HCT116 (cell line): ENCODE measurements at regions not wholly inside any gene's neighbourhood (a gene's known extent, or its start where the extent isn't known, plus 50 kb on each side); places are given as distances from the start of the nearest gene placed in this dataset.

Experiments used
- ATAC-seq: fragments of 200-7000 bp; cut with Tn5 transposase; 2 replicates; pipeline ENCODE4 v1.9.1; 2020; ENCODE audit warnings: mild to moderate bottlenecking, moderate library complexity
- BruUV-seq: library from RNA; stranded (reverse); fragments of 400-500 nt; replicated peaks from 2 replicates; lab custom pipeline; 2021; lab: Mats Ljungman, UMichigan
- CTCF ChIA-PET: fragments of 300-600 bp; sonication (Branson Sonifier 250); formaldehyde crosslinking; loops from one replicate; lab custom pipeline; 2021; ENCODE audit warnings: antibody characterized with exemption; lab: Charles Lee
- POLR2A ChIA-PET: fragments of 300-600, 350-600 bp; sonication (Branson Sonifier 250); formaldehyde crosslinking; loops from one replicate; lab custom pipeline; 2021; ENCODE audit warnings: antibody characterized with exemption; lab: Charles Lee
- RAD21 ChIA-PET, 2 experiments: fragments of 300-600 bp; sonication (Branson Sonifier 250); formaldehyde crosslinking; loops; one replicate each; lab custom pipeline; 2023; ENCODE audit warnings: low total read pairs in 2 of 2; ENCODE audit not compliant: uncharacterized antibody in 2 of 2, unreplicated experiment in 2 of 2, low non-redundant PET in 1 of 2; lab: Charles Lee
- DNase-seq: peaks from one replicate; pipeline ENCODE4 v3.0.0-alpha.2; 2010; ENCODE audit warnings: low read depth, low spot score
- H2AFZ ChIP-seq: fragments of 200-600 bp; shearing (Covaris generic), sonication (generic); 2 replicates; pipeline ENCODE4 v1.6.1; 2017; ENCODE audit warnings: low read depth, mixed run types, mixed read lengths, antibody characterized with exemption, low read length; ENCODE audit not compliant: poor library complexity, severe bottlenecking
- H3K27ac ChIP-seq: 2 replicates; pipeline ENCODE4 v1.5.1; 2012; ENCODE audit warnings: low read depth, low read length
- H3K27me3 ChIP-seq: fragments of 200-600 bp; sonication (generic); 2 replicates; pipeline ENCODE4 v1.6.1; 2016; ENCODE audit warnings: mixed run types, low read length, mixed read lengths; ENCODE audit not compliant: insufficient read depth
- H3K36me3 ChIP-seq, 2 experiments: fragments of 200-500 bp in 1 of 2; fragments of 200-600 bp in 1 of 2; sonication (Bioruptor generic) in 1 of 2; sonication (generic) in 1 of 2; 2 replicates each; pipeline versions ENCODE4 v1.5.1 to v1.6.1; 2014 to 2016; ENCODE audit warnings: low read length in 2 of 2, inconsistent platforms in 1 of 2, mixed read lengths in 1 of 2, mixed run types in 1 of 2; ENCODE audit not compliant: insufficient read depth in 2 of 2, control insufficient read depth in 1 of 2
- H3K4me1 ChIP-seq, 2 experiments: fragments of 200-600 bp in 1 of 2; sonication (generic) in 1 of 2; 2 replicates each; pipeline versions ENCODE4 v1.5.1 to v1.6.1; 2012 to 2017; ENCODE audit warnings: low read length in 2 of 2, inconsistent platforms in 1 of 2, mild to moderate bottlenecking in 1 of 2, mixed read lengths in 1 of 2, mixed run types in 1 of 2, moderate library complexity in 1 of 2; ENCODE audit not compliant: insufficient read depth in 2 of 2, control insufficient read depth in 1 of 2
- H3K4me2 ChIP-seq: fragments of 200-600 bp; sonication (generic); 2 replicates; pipeline ENCODE4 v1.6.1; 2017; ENCODE audit warnings: mixed run types, low read length, mixed read lengths
- H3K4me3 ChIP-seq, 2 experiments: fragments of 200-600 bp in 1 of 2; sonication (generic) in 1 of 2; replicated peaks in 1 of 2; 2 replicates each; pipeline ENCODE4 v1.5.1; 2011 to 2016; ENCODE audit warnings: low read length in 2 of 2, control low read depth in 1 of 2, low read depth in 1 of 2, mild to moderate bottlenecking in 1 of 2, mixed read lengths in 1 of 2, mixed run types in 1 of 2
- H3K79me2 ChIP-seq: fragments of 200-600 bp; sonication (generic); 2 replicates; pipeline ENCODE4 v1.6.1; 2017; ENCODE audit warnings: mild to moderate bottlenecking, mixed run types, low read length, moderate library complexity, mixed read lengths; ENCODE audit not compliant: insufficient read depth
- H3K9ac ChIP-seq: fragments of 200-600 bp; sonication (generic); 2 replicates; pipeline ENCODE4 v1.6.1; 2016; ENCODE audit warnings: low read length, mixed read lengths
- H3K9me2 ChIP-seq: fragments of 200-600 bp; sonication (generic), shearing (Covaris generic); 2 replicates; pipeline ENCODE4 v1.6.1; 2017; ENCODE audit warnings: mixed run types, mild to moderate bottlenecking, moderate library complexity; ENCODE audit not compliant: insufficient read depth
- H3K9me3 ChIP-seq, 2 experiments: fragments of 200-500 bp in 1 of 2; fragments of 200-600 bp in 1 of 2; sonication (Bioruptor generic) in 1 of 2; sonication (generic) in 1 of 2; 2 replicates each; pipeline ENCODE4 v1.6.1; 2014 to 2017; ENCODE audit warnings: low read length in 2 of 2, mixed read lengths in 2 of 2, inconsistent platforms in 1 of 2, low read depth in 1 of 2, mild to moderate bottlenecking in 1 of 2, mixed run types in 1 of 2, moderate library complexity in 1 of 2; ENCODE audit not compliant: control insufficient read depth in 1 of 2, insufficient read depth in 1 of 2
- H4K20me1 ChIP-seq: fragments of 200-600 bp; sonication (generic), shearing (Covaris generic); 2 replicates; pipeline ENCODE4 v1.6.1; 2017; ENCODE audit warnings: mixed run types, mild to moderate bottlenecking, moderate library complexity; ENCODE audit not compliant: insufficient read depth
- CBX3 ChIP-seq: IDR thresholded peaks from 2 replicates; pipeline ENCODE4 v1.6.1; 2012; ENCODE audit warnings: low read depth
- CEBPB ChIP-seq: IDR thresholded peaks from 2 replicates; pipeline ENCODE4 v1.6.1; 2012; ENCODE audit warnings: low read depth
- EZH2 ChIP-seq: fragments of 200-600 bp; sonication (generic); IDR thresholded peaks from 2 replicates; pipeline ENCODE4 v1.6.1; 2017; ENCODE audit warnings: antibody characterized with exemption, mixed run types
- EZH2phosphoT487 ChIP-seq: fragments of 200-600 bp; IDR thresholded peaks from 2 replicates; pipeline ENCODE4 v1.6.1; 2018; ENCODE audit warnings: antibody characterized with exemption, borderline replicate concordance
- FOSL1 ChIP-seq: IDR thresholded peaks from 2 replicates; pipeline ENCODE4 v1.6.1; 2012; ENCODE audit warnings: low read depth
- JUND ChIP-seq: IDR thresholded peaks from 2 replicates; pipeline ENCODE4 v1.6.1; 2012
- POLR2A ChIP-seq: IDR thresholded peaks from 2 replicates; pipeline ENCODE4 v1.7.0; 2011; ENCODE audit warnings: borderline replicate concordance; ENCODE audit not compliant: insufficient read depth, insufficient read length; ENCODE audit errors: extremely low read depth
- POLR2AphosphoS5 ChIP-seq: IDR thresholded peaks from 2 replicates; pipeline ENCODE4 v1.6.1; 2011; ENCODE audit warnings: mild to moderate bottlenecking, low read depth, low read length, moderate library complexity
- RAD21 ChIP-seq: IDR thresholded peaks from 2 replicates; pipeline ENCODE4 v1.6.1; 2012; ENCODE audit warnings: low read depth, mild to moderate bottlenecking
- SIN3A ChIP-seq: IDR thresholded peaks from 2 replicates; pipeline ENCODE4 v1.6.1; 2012; ENCODE audit warnings: low read depth
- SP1 ChIP-seq: IDR thresholded peaks from 2 replicates; pipeline ENCODE4 v1.6.1; 2012; ENCODE audit warnings: low read depth
- SRF ChIP-seq: IDR thresholded peaks from 2 replicates; pipeline ENCODE4 v1.6.1; 2012; ENCODE audit warnings: low read depth
- TCF7L2 ChIP-seq: IDR thresholded peaks from 2 replicates; pipeline ENCODE4 v1.7.0; 2011; ENCODE audit warnings: borderline replicate concordance, inconsistent platforms; ENCODE audit not compliant: insufficient read depth, insufficient read length; ENCODE audit errors: extremely low read depth
- YY1 ChIP-seq: IDR thresholded peaks from 2 replicates; pipeline ENCODE4 v1.6.1; 2011; ENCODE audit warnings: low read length, low read depth, moderate library complexity, mild to moderate bottlenecking; ENCODE audit not compliant: insufficient replicate concordance; ENCODE audit errors: extremely low read depth
- ZFX ChIP-seq: fragments of 450-650 bp; IDR thresholded peaks from 2 replicates; pipeline ENCODE4 v1.6.1; 2017
- intact Hi-C: fragments of 100-400 bp; cut with micrococcal nuclease; formaldehyde crosslinking; loops from 2 replicates; pipeline ENCODE4 v1.10.0; 2022
- TF ChIP-seq, protein P1 (sequence below): IDR thresholded peaks from 2 replicates; pipeline ENCODE4 v1.6.1; 2012
- TF ChIP-seq, protein P2 (sequence below), 3 experiments: fragments of 200-600 bp in 1 of 3; sonication (generic) in 1 of 3; IDR thresholded peaks in 2 of 3; conservative IDR thresholded peaks in 1 of 3; 2 replicates each; pipeline ENCODE4 v1.5.1; 2012 to 2017; ENCODE audit warnings: low read depth in 2 of 3, low read length in 2 of 3, antibody characterized with exemption in 1 of 3, borderline replicate concordance in 1 of 3, control low read depth in 1 of 3, mild to moderate bottlenecking in 1 of 3, mixed read lengths in 1 of 3, mixed run types in 1 of 3, moderate library complexity in 1 of 3; ENCODE audit not compliant: insufficient read depth in 1 of 3
- TF ChIP-seq, protein P3 (sequence below): IDR thresholded peaks from 2 replicates; pipeline ENCODE4 v1.6.1; 2011; ENCODE audit warnings: mild to moderate bottlenecking, low read length, moderate library complexity; ENCODE audit not compliant: insufficient replicate concordance; ENCODE audit errors: extremely low read depth

GRCh38 chr10:62589689-62590088, 214.8 kb upstream of the ADO start:
- no peak for DNase-seq
- Histone ChIP-seq H3K4me2 (no peak overlapping the region), H2AFZ (no peak overlapping the region), H4K20me1 (no peaks in the 10 kb centered on the region), H3K36me3 (no peaks in the 10 kb centered on the region), H3K9me2 (no peaks in the 10 kb centered on the region), H3K79me2 (no peaks in the 10 kb centered on the region), H3K9ac (no peak overlapping the region), H3K4me1 (no peaks in the 10 kb centered on the region), H3K27ac (no peak overlapping the region), H3K9me3 (no peaks in the 10 kb centered on the region), H3K27me3 (no peaks in the 10 kb centered on the region), H3K4me3 (no peak overlapping the region)
- ChIA-PET RAD21 (no interaction called here), CTCF (interaction anchor here (1.9 kb wide), 1 partner anchor 568 kb away, joined by 5 read pairs; no protein-coding TSS in a partner anchor), POLR2A (no interaction called here)
- BruUV-seq: no TSS peak
- intact Hi-C loops: loop anchor here (5.0 to 10.0 kb wide), 4 partner anchors 228 to 1178 kb away; partner anchors contain the start of gene EGR2
- TF ChIP-seq EZH2: no peak
- TF ChIP-seq CEBPB: no peak
- no peak for TF ChIP-seq FOSL1
- no peak for TF ChIP-seq POLR2AphosphoS5
- TF ChIP-seq ZFX: no peak
- TF ChIP-seq RAD21: no peak
- TF ChIP-seq JUND: no peak
- no peak for TF ChIP-seq SIN3A
- no peak for TF ChIP-seq SP1
- no peak for TF ChIP-seq YY1
- no peak for ATAC-seq

GRCh38 chr10:62590306-62590705, 214.2 kb upstream of the ADO start:
- no peaks in the 10 kb centered on the region for H3K4me1 ChIP-seq
- ChIA-PET RAD21 (no interaction called here), CTCF (interaction anchor here (1.9 kb wide), 1 partner anchor 567 kb away, joined by 5 read pairs; no protein-coding TSS in a partner anchor), POLR2A (no interaction called here)
- H2AFZ ChIP-seq: no peak overlapping the region
- no peaks in the 10 kb centered on the region for H3K79me2 ChIP-seq
- no peak overlapping the region for H3K9ac ChIP-seq
- no peak for DNase-seq
- no peak overlapping the region for H3K4me2 ChIP-seq
- BruUV-seq: no TSS peak
- no peaks in the 10 kb centered on the region for H3K27me3 ChIP-seq
- no peaks in the 10 kb centered on the region for H3K9me2 ChIP-seq
- no peaks in the 10 kb centered on the region for H4K20me1 ChIP-seq
- no peaks in the 10 kb centered on the region for H3K9me3 ChIP-seq
- H3K36me3 ChIP-seq: no peaks in the 10 kb centered on the region
- no peak overlapping the region for H3K4me3 ChIP-seq
- intact Hi-C loops: loop anchor here (5.0 to 10.0 kb wide), 4 partner anchors 227 to 1177 kb away; partner anchors contain the start of gene EGR2
- no peak overlapping the region for H3K27ac ChIP-seq
- no peak for ATAC-seq
- TF ChIP-seq, protein P1, sequence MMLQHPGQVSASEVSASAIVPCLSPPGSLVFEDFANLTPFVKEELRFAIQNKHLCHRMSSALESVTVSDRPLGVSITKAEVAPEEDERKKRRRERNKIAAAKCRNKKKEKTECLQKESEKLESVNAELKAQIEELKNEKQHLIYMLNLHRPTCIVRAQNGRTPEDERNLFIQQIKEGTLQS: no peak
- TF ChIP-seq EZH2phosphoT487 (no peak), RAD21 (no peak), YY1 (no peak), POLR2A (no peak), ZFX (no peak), SRF (no peak), TCF7L2 (no peak), CBX3 (no peak), SP1 (no peak), EZH2 (no peak), CEBPB (no peak), FOSL1 (no peak)
- TF ChIP-seq, protein P2, sequence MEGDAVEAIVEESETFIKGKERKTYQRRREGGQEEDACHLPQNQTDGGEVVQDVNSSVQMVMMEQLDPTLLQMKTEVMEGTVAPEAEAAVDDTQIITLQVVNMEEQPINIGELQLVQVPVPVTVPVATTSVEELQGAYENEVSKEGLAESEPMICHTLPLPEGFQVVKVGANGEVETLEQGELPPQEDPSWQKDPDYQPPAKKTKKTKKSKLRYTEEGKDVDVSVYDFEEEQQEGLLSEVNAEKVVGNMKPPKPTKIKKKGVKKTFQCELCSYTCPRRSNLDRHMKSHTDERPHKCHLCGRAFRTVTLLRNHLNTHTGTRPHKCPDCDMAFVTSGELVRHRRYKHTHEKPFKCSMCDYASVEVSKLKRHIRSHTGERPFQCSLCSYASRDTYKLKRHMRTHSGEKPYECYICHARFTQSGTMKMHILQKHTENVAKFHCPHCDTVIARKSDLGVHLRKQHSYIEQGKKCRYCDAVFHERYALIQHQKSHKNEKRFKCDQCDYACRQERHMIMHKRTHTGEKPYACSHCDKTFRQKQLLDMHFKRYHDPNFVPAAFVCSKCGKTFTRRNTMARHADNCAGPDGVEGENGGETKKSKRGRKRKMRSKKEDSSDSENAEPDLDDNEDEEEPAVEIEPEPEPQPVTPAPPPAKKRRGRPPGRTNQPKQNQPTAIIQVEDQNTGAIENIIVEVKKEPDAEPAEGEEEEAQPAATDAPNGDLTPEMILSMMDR (IDR thresholded peaks at IDR 0.05 in 2 of 3, conservative IDR thresholded peaks at IDR 0.05 in 1 of 3; ENCODE audit: borderline replicate concordance in 1 of 3, insufficient read depth in 1 of 3, low read depth in 2 of 3, low read length in 2 of 3): no peak
- TF ChIP-seq, protein P3, sequence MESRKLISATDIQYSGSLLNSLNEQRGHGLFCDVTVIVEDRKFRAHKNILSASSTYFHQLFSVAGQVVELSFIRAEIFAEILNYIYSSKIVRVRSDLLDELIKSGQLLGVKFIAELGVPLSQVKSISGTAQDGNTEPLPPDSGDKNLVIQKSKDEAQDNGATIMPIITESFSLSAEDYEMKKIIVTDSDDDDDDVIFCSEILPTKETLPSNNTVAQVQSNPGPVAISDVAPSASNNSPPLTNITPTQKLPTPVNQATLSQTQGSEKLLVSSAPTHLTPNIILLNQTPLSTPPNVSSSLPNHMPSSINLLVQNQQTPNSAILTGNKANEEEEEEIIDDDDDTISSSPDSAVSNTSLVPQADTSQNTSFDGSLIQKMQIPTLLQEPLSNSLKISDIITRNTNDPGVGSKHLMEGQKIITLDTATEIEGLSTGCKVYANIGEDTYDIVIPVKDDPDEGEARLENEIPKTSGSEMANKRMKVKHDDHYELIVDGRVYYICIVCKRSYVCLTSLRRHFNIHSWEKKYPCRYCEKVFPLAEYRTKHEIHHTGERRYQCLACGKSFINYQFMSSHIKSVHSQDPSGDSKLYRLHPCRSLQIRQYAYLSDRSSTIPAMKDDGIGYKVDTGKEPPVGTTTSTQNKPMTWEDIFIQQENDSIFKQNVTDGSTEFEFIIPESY: no peak
